Neural progenitor cell (in vitro differentiated cells): ENCODE measurements at regions not wholly inside any gene's neighbourhood (a gene's known extent, or its start where the extent isn't known, plus 50 kb on each side); places are given as distances from the start of the nearest gene placed in this dataset.

ENCODE experiments used
- DNase-seq: peaks from one replicate; pipeline ENCODE4 v3.0.0-alpha.2; 2016; ENCODE audit warnings: low spot score
- H2AFZ ChIP-seq: fragments of 200-600 bp; sonication (generic); replicated peaks from 2 replicates; pipeline ENCODE4 v1.6.1; 2016; ENCODE audit warnings: antibody characterized with exemption
- H3F3A ChIP-seq: fragments of 200-600 bp; sonication (generic); 2 replicates; pipeline ENCODE4 v1.6.1; 2016; ENCODE audit warnings: antibody characterized with exemption, low read depth
- H3K27ac ChIP-seq: fragments of 200-600 bp; sonication (generic); 2 replicates; pipeline ENCODE4 v1.5.1; 2016; ENCODE audit warnings: mild to moderate bottlenecking
- H3K27me3 ChIP-seq: fragments of 200-600 bp; sonication (generic); 2 replicates; pipeline ENCODE4 v1.6.1; 2016; ENCODE audit warnings: mild to moderate bottlenecking, moderate library complexity
- H3K36me3 ChIP-seq: fragments of 200-600 bp; sonication (generic); 2 replicates; pipeline ENCODE4 v1.5.1; 2016
- H3K4me1 ChIP-seq: fragments of 200-600 bp; sonication (generic); 2 replicates; pipeline ENCODE4 v1.6.1; 2016; ENCODE audit warnings: mixed run types
- H3K4me2 ChIP-seq: fragments of 200-600 bp; sonication (generic); 2 replicates; pipeline ENCODE4 v1.6.1; 2016
- H3K4me3 ChIP-seq: fragments of 200-600 bp; sonication (generic); 2 replicates; pipeline ENCODE4 v1.5.1; 2016
- H3K79me2 ChIP-seq: fragments of 200-600 bp; sonication (generic); 2 replicates; pipeline ENCODE4 v1.6.1; 2016; ENCODE audit warnings: low read depth
- H3K9ac ChIP-seq: fragments of 200-600 bp; sonication (generic); 2 replicates; pipeline ENCODE4 v1.6.1; 2016
- H3K9me3 ChIP-seq: fragments of 200-600 bp; sonication (generic); 2 replicates; pipeline ENCODE4 v1.5.1; 2016; ENCODE audit warnings: low read depth
- H4K20me1 ChIP-seq: fragments of 200-600 bp; sonication (generic); 2 replicates; pipeline ENCODE4 v1.6.1; 2016; ENCODE audit warnings: low read depth
- H3K27ac Mint-ChIP-seq: 3 replicates; pipeline ENCODE4 v1.8.0; 2021; ENCODE audit warnings: mixed read lengths
- H3K27me3 Mint-ChIP-seq: 2 replicates; pipeline ENCODE4 v1.8.0; 2022; ENCODE audit warnings: low read depth, mild to moderate bottlenecking, inconsistent platforms, moderate library complexity, mixed read lengths; ENCODE audit not compliant: insufficient read depth
- H3K36me3 Mint-ChIP-seq: 3 replicates; pipeline ENCODE4 v1.8.0; 2021; ENCODE audit warnings: mixed read lengths
- H3K4me1 Mint-ChIP-seq: 3 replicates; pipeline ENCODE4 v1.8.0; 2021; ENCODE audit warnings: mixed read lengths
- H3K4me3 Mint-ChIP-seq: 3 replicates; pipeline ENCODE4 v1.8.0; 2021; ENCODE audit warnings: mild to moderate bottlenecking, moderate library complexity, mixed read lengths
- H3K9me3 Mint-ChIP-seq: 3 replicates; pipeline ENCODE4 v1.8.0; 2020; ENCODE audit warnings: mixed read lengths
- EZH2 ChIP-seq: fragments of 200-600 bp; sonication (generic); IDR thresholded peaks from 2 replicates; pipeline ENCODE4 v1.6.1; 2017; ENCODE audit warnings: antibody characterized with exemption, mild to moderate bottlenecking, moderate library complexity
- EZH2phosphoT487 ChIP-seq: fragments of 200-600 bp; sonication (generic); IDR thresholded peaks from 2 replicates; pipeline ENCODE4 v1.6.1; 2017; ENCODE audit warnings: antibody characterized with exemption
- TF ChIP-seq, protein P1 (sequence below): fragments of 200-600 bp; sonication (generic); IDR thresholded peaks from 2 replicates; pipeline ENCODE4 v1.5.1; 2017; ENCODE audit warnings: antibody characterized with exemption, mild to moderate bottlenecking

DNA sequence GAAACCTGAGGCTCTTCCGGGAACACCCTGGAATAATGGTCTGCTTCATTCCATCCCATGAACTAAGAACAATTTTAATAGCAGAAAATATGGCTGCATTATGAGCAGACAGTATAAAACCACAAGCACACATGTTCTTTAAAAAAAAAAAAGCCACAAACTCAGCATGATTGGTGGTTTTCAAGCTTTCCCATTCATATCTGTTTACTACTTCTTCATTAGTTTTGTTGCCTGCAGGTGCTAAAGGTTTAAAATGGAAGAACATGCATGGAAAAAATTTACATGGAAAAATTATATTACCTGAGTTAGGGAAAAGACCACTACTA, 137.9 kb upstream of the HES1 start:
- peaks cover 52% of the 10 kb centered on the region for H3K4me1 ChIP-seq
- no peak for DNase-seq
- H3K4me3 Mint-ChIP-seq = no peak overlapping the region
- H3K36me3 Mint-ChIP-seq = peaks cover 2% of the 10 kb centered on the region
- no peak overlapping the region for H2AFZ ChIP-seq
- H3K4me2 ChIP-seq = no peak overlapping the region
- H3K9me3 ChIP-seq = no peaks in the 10 kb centered on the region
- H3K4me1 Mint-ChIP-seq = peaks cover 58% of the 10 kb centered on the region
- no peaks in the 10 kb centered on the region for H3K36me3 ChIP-seq
- no peaks in the 10 kb centered on the region for H3K27me3 ChIP-seq
- H3K9me3 Mint-ChIP-seq = no peaks in the 10 kb centered on the region
- no peak overlapping the region for H3K4me3 ChIP-seq
- no peaks in the 10 kb centered on the region for H3K79me2 ChIP-seq
- no peak overlapping the region for H3K27ac Mint-ChIP-seq
- no peak for TF ChIP-seq EZH2phosphoT487
- TF ChIP-seq EZH2 = no peak
- TF ChIP-seq, protein P1, sequence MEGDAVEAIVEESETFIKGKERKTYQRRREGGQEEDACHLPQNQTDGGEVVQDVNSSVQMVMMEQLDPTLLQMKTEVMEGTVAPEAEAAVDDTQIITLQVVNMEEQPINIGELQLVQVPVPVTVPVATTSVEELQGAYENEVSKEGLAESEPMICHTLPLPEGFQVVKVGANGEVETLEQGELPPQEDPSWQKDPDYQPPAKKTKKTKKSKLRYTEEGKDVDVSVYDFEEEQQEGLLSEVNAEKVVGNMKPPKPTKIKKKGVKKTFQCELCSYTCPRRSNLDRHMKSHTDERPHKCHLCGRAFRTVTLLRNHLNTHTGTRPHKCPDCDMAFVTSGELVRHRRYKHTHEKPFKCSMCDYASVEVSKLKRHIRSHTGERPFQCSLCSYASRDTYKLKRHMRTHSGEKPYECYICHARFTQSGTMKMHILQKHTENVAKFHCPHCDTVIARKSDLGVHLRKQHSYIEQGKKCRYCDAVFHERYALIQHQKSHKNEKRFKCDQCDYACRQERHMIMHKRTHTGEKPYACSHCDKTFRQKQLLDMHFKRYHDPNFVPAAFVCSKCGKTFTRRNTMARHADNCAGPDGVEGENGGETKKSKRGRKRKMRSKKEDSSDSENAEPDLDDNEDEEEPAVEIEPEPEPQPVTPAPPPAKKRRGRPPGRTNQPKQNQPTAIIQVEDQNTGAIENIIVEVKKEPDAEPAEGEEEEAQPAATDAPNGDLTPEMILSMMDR = no peak
- peaks cover 30% of the 10 kb centered on the region for H3K27me3 Mint-ChIP-seq
- no peak overlapping the region for H3K27ac ChIP-seq
- no peak overlapping the region for H3K9ac ChIP-seq
- H3F3A ChIP-seq = peaks cover 45% of the 10 kb centered on the region
- no peaks in the 10 kb centered on the region for H4K20me1 ChIP-seq

DNA sequence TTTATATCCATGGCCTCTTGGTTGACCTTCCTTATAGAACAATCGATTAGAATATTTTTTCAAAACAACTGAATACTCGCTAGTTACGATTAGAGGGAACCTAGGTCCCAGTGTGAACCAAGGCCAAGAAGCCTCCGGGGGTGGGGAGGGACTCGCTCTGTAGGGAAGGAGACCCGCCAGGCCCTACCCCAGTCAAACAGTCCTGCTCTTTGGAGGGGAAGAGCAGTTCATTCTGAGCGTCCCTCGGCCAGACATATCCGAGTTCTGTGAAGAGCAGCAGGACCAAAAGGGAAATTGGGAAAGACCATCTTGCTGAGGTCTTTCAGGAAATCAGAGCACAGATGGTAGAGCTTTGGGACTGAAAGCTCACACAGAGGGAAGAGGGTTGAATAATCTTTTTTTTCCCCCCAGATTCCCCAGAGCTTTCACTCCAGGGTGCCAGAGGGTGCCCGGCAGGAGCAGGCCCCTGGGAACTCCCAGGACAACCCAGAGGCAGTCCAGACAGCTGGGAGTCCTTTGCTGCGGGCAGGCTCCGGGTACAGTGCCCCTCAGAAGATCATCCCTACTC, 137.2 kb upstream of the HES1 start:
- H3K79me2 ChIP-seq = no peaks in the 10 kb centered on the region
- no peaks in the 10 kb centered on the region for H3K27me3 ChIP-seq
- H2AFZ ChIP-seq = no peak overlapping the region
- Mint-ChIP-seq H3K27me3 (peaks cover 29% of the 10 kb centered on the region), H3K4me1 (peaks cover 64% of the 10 kb centered on the region), H3K36me3 (peaks cover 2% of the 10 kb centered on the region), H3K4me3 (peak overlapping the region; percentile 17), H3K27ac (no peak overlapping the region), H3K9me3 (no peaks in the 10 kb centered on the region)
- no peak for TF ChIP-seq EZH2phosphoT487
- TF ChIP-seq EZH2 = no peak
- H3K4me2 ChIP-seq = no peak overlapping the region
- no peaks in the 10 kb centered on the region for H3K36me3 ChIP-seq
- H3F3A ChIP-seq = peaks cover 51% of the 10 kb centered on the region
- DNase-seq = no peak
- no peak overlapping the region for H3K27ac ChIP-seq
- no peak overlapping the region for H3K4me3 ChIP-seq
- H4K20me1 ChIP-seq = no peaks in the 10 kb centered on the region
- H3K9ac ChIP-seq = no peak overlapping the region
- no peaks in the 10 kb centered on the region for H3K9me3 ChIP-seq
- H3K4me1 ChIP-seq = peaks cover 58% of the 10 kb centered on the region

DNA sequence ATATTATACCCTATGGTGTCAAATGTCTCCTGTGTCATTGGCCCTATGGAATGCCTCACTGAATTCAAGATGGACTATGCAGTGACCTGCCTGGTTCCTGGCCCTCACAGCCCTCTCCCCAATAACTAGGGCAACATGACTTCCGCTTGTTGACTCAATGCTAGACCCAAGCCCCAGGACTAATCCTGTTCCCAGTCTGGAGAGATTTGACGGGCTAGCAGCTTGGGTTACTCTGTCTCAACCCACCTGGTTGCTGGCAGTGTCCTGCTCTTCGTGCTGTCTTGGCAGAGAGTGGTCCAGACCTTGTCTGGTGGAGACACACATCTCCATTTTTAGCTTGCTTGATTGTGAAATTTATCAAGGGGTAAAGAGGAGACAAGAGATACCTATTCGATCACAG, 135.8 kb upstream of the HES1 start:
- H3K36me3 Mint-ChIP-seq = peaks cover 2% of the 10 kb centered on the region
- H4K20me1 ChIP-seq = no peaks in the 10 kb centered on the region
- no peak overlapping the region for H2AFZ ChIP-seq
- H3K4me3 ChIP-seq = no peak overlapping the region
- no peak overlapping the region for H3K4me3 Mint-ChIP-seq
- H3K4me1 Mint-ChIP-seq = peaks cover 70% of the 10 kb centered on the region
- H3K27ac ChIP-seq = no peak overlapping the region
- H3K27me3 ChIP-seq = no peaks in the 10 kb centered on the region
- no peak overlapping the region for H3K9ac ChIP-seq
- H3K79me2 ChIP-seq = no peaks in the 10 kb centered on the region
- no peaks in the 10 kb centered on the region for H3K9me3 ChIP-seq
- no peaks in the 10 kb centered on the region for H3K36me3 ChIP-seq
- H3K4me2 ChIP-seq = no peak overlapping the region
- H3K27me3 Mint-ChIP-seq = peaks cover 32% of the 10 kb centered on the region
- peaks cover 59% of the 10 kb centered on the region for H3K4me1 ChIP-seq
- no peaks in the 10 kb centered on the region for H3K9me3 Mint-ChIP-seq
- DNase-seq = no peak
- H3K27ac Mint-ChIP-seq = peak overlapping the region; percentile 76
- peaks cover 58% of the 10 kb centered on the region for H3F3A ChIP-seq
- no peak for TF ChIP-seq EZH2
- TF ChIP-seq, protein P1 = no peak
- TF ChIP-seq EZH2phosphoT487 = no peak

DNA sequence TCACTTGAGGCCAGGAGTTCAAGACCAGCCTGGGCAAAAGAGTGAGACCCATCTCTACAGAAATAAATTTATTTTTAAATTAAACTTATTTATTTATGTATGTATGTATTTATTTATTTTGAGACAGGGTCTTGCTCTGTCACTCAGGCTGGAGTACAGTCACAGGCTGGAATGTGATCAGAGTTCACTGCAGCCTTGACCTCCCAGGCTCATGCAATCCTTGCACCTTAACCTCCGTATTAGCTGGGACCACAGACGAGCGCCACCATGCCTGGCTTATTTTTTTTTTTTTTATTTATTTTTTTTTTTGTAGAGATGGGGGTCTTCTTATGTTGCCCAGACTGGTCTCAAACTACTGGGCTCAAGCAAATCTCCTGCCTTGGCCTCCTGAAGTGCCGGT, 135.2 kb upstream of the HES1 start:
- H3K27ac Mint-ChIP-seq = no peak overlapping the region
- TF ChIP-seq, protein P1 = no peak
- TF ChIP-seq EZH2phosphoT487 (no peak), EZH2 (no peak)
- H3K4me1 Mint-ChIP-seq = peaks cover 70% of the 10 kb centered on the region

More for the DNA sequence above, 135.2 kb upstream of the HES1 start:
- DNase-seq = no peak
- H3K27me3 ChIP-seq = no peaks in the 10 kb centered on the region
- no peaks in the 10 kb centered on the region for H3K79me2 ChIP-seq
- peaks cover 53% of the 10 kb centered on the region for H3K4me1 ChIP-seq
- H3K27ac ChIP-seq = no peak overlapping the region
- no peak overlapping the region for H3K4me3 Mint-ChIP-seq
- H3K36me3 ChIP-seq = no peaks in the 10 kb centered on the region
- no peaks in the 10 kb centered on the region for H4K20me1 ChIP-seq
- H3K27me3 Mint-ChIP-seq = peaks cover 33% of the 10 kb centered on the region
- no peak overlapping the region for H3K9ac ChIP-seq
- no peak overlapping the region for H3K4me2 ChIP-seq
- H3K4me3 ChIP-seq = no peak overlapping the region
- no peaks in the 10 kb centered on the region for H3K9me3 Mint-ChIP-seq
- no peaks in the 10 kb centered on the region for H3K9me3 ChIP-seq
- no peak overlapping the region for H2AFZ ChIP-seq
- peaks cover 2% of the 10 kb centered on the region for H3K36me3 Mint-ChIP-seq
- H3F3A ChIP-seq = peaks cover 56% of the 10 kb centered on the region
